Hepatocyte (in vitro differentiated cells): ENCODE measurements at regions not wholly inside any gene's neighbourhood (a gene's known extent, or its start where the extent isn't known, plus 50 kb on each side); places are given as distances from the start of the nearest gene placed in this dataset.

ENCODE experiments used
- EZH2 ChIP-seq: fragments of 200-600 bp; sonication (generic); IDR thresholded peaks from 2 replicates; pipeline ENCODE4 v1.6.1; 2016; ENCODE audit warnings: antibody characterized with exemption, mild to moderate bottlenecking, borderline replicate concordance
- EZH2phosphoT487 ChIP-seq: fragments of 200-600 bp; sonication (generic); IDR thresholded peaks from one replicate; pipeline ENCODE4 v1.6.1; 2018; ENCODE audit warnings: antibody characterized with exemption, mild to moderate bottlenecking, low read depth, moderate library complexity; ENCODE audit not compliant: unreplicated experiment, severe bottlenecking
- TF ChIP-seq, protein P1 (sequence below): fragments of 200-600 bp; sonication (generic); IDR thresholded peaks from 2 replicates; pipeline ENCODE4 v1.5.1; 2016; ENCODE audit warnings: antibody characterized with exemption, mild to moderate bottlenecking; ENCODE audit not compliant: poor library complexity

GRCh38 chr11:16511116-16512114 is 155.1 kb upstream of the SOX6 start:
- TF ChIP-seq, protein P1, sequence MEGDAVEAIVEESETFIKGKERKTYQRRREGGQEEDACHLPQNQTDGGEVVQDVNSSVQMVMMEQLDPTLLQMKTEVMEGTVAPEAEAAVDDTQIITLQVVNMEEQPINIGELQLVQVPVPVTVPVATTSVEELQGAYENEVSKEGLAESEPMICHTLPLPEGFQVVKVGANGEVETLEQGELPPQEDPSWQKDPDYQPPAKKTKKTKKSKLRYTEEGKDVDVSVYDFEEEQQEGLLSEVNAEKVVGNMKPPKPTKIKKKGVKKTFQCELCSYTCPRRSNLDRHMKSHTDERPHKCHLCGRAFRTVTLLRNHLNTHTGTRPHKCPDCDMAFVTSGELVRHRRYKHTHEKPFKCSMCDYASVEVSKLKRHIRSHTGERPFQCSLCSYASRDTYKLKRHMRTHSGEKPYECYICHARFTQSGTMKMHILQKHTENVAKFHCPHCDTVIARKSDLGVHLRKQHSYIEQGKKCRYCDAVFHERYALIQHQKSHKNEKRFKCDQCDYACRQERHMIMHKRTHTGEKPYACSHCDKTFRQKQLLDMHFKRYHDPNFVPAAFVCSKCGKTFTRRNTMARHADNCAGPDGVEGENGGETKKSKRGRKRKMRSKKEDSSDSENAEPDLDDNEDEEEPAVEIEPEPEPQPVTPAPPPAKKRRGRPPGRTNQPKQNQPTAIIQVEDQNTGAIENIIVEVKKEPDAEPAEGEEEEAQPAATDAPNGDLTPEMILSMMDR: no peak
- TF ChIP-seq EZH2 (no peak), EZH2phosphoT487 (no peak)
